Mucosa of rectum (tissue), 2 donors: ENCODE measurements at regions not wholly inside any gene's neighbourhood (a gene's known extent, or its start where the extent isn't known, plus 50 kb on each side); places are given as distances from the start of the nearest gene placed in this dataset.

Experiments
- H3K27ac ChIP-seq, 2 donors: one replicate each; pipeline ENCODE4 v1.7.0; 2013; ENCODE audit warnings: inconsistent platforms in 2 of 2, low read depth in 2 of 2, low read length in 2 of 2
- H3K27me3 ChIP-seq, 2 donors: one replicate each; pipeline ENCODE4 v1.7.0; 2013; ENCODE audit warnings: low read length in 2 of 2; ENCODE audit not compliant: control insufficient read depth in 2 of 2, insufficient read depth in 2 of 2
- H3K36me3 ChIP-seq, 2 donors: one replicate each; pipeline ENCODE4 v1.7.0; 2013; ENCODE audit warnings: low read length in 2 of 2; ENCODE audit not compliant: control insufficient read depth in 2 of 2, insufficient read depth in 2 of 2
- H3K4me1 ChIP-seq, 2 donors: one replicate each; pipeline ENCODE4 v1.7.0; 2013; ENCODE audit warnings: low read length in 2 of 2, mild to moderate bottlenecking in 1 of 2; ENCODE audit not compliant: control insufficient read depth in 2 of 2, insufficient read depth in 2 of 2
- H3K4me3 ChIP-seq, 2 donors: one replicate each; pipeline ENCODE4 v1.7.0; 2013; ENCODE audit warnings: low read length in 2 of 2
- H3K9ac ChIP-seq, 2 donors: one replicate each; pipeline ENCODE4 v1.7.0; 2013; ENCODE audit warnings: low read length in 2 of 2, low read depth in 1 of 2, mild to moderate bottlenecking in 1 of 2
- H3K9me3 ChIP-seq, 2 donors: one replicate each; pipeline ENCODE4 v1.7.0; 2013; ENCODE audit warnings: low read length in 2 of 2; ENCODE audit not compliant: control insufficient read depth in 2 of 2
- donor health status: healthy.
- donor health status: Normal muscosa, but diverticular disease.

DNA sequence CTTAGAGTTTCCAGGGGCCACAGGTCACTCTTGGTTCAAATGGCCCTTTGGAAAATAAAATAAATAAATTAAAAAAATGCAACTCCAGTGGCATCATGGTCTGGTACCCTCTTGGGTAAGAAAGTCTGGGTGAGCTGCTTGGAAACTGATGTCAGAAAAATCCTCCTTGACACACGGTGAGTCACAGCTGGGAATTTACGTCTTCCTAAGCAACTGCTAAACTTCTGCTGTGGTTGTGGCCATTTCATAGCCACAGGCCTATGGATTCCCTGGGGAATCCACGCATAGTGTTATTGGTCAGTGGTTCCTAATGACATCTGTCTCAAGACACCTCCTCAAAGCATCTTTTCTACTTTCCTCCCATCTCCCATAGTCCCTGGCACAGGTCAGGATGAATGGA, 220.8 kb downstream of the COG6 start:
- no peak overlapping the region for H3K4me3 ChIP-seq
- no peak overlapping the region for H3K9ac ChIP-seq
- H3K9me3 ChIP-seq: no peaks in the 10 kb centered on the region
- no peaks in the 10 kb centered on the region for H3K27me3 ChIP-seq
- no peaks in the 10 kb centered on the region for H3K36me3 ChIP-seq
- no peak overlapping the region for H3K27ac ChIP-seq
- no peaks in the 10 kb centered on the region for H3K4me1 ChIP-seq

DNA sequence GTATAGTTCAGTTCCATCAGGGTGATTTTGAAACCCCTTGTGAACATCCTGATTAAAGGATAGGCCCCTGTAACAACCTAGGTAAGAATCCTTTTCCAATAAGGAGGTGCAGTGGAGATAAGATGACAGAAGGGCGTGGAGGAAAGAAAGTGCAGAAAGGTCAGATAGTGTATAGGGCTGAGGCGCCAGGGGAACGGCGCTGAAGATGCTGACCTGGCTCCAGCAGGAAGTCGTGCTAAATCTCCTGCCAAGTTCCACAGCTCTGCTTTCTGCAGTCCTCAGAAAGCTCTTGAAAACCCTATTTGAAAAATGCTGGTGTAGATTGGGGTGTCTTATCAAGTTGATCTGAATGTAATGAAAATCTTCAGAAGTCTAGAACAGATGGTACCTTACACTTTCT, 221.7 kb downstream of the COG6 start:
- H3K4me1 ChIP-seq: no peaks in the 10 kb centered on the region
- H3K9ac ChIP-seq: no peak overlapping the region
- no peaks in the 10 kb centered on the region for H3K9me3 ChIP-seq
- H3K36me3 ChIP-seq: no peaks in the 10 kb centered on the region
- no peak overlapping the region for H3K4me3 ChIP-seq
- no peaks in the 10 kb centered on the region for H3K27me3 ChIP-seq
- H3K27ac ChIP-seq: no peak overlapping the region

DNA sequence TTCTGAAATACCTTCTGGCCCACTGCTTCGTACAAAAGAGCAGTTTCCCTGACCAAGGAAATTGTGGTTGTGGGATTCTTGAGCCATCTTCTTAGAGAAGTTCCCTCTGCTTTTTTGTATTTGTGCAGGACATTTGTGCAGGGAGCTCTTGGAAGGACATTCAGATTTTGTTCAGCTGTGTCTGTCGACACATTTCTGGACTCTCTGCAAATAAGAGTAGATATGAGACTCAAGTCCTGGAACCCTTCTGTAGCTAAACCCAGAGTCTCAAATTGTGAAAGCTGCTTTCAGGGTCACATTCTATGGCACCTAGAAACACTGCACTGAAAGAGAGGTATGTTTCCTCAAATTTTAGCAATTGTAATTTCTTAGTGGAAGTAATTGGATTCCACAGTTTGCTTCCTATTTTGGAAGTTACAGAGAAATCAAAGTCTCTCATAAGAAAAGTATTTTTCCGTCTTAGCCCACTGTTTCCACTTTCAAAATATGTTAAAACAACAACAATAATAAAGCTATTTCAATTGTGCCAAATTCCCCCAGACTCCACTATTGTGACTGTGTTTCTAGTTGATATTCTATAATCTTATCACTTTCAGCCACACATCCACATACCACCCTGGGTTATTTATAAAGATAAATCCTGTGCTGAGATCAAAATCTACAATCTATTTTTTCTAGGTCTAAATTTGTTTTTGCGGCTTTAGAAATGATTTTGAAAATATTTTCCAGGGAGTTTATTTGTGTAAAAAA, 224.0 kb downstream of the COG6 start:
- H3K9me3 ChIP-seq: peaks cover 0 to 6% of the 10 kb centered on the region in 2 donors

DNA sequence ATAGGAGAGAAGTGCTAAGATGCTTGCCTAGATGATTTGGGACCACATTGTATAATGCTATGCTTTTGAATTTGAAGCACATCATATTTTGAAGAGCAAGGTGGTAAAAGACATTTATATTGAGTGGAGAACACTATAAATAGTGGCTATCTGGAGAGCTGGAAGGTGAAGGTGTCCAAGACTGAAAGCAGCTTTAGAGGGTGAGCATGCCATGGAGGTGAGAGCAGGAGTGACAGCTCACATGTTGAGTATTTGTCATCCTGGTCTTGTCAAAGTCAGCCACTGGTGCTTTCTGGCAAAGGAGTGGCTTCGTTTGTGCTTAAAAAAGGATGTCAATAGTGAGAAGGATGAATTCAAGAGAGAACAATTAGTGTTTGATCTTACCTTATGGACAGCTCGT, 225.9 kb downstream of the COG6 start:
- peaks cover 0 to 6% of the 10 kb centered on the region in 2 donors for H3K9me3 ChIP-seq
- H3K4me1 ChIP-seq: no peaks in the 10 kb centered on the region
- no peak overlapping the region for H3K27ac ChIP-seq
- H3K27me3 ChIP-seq: no peaks in the 10 kb centered on the region
- H3K36me3 ChIP-seq: no peaks in the 10 kb centered on the region
- no peak overlapping the region for H3K4me3 ChIP-seq
- H3K9ac ChIP-seq: no peak overlapping the region

More for the DNA sequence above, 224.0 kb downstream of the COG6 start:
- Histone ChIP-seq H3K9ac (no peak overlapping the region), H3K27ac (no peak overlapping the region), H3K4me3 (no peak overlapping the region), H3K36me3 (no peaks in the 10 kb centered on the region), H3K27me3 (no peaks in the 10 kb centered on the region), H3K4me1 (no peaks in the 10 kb centered on the region)

DNA sequence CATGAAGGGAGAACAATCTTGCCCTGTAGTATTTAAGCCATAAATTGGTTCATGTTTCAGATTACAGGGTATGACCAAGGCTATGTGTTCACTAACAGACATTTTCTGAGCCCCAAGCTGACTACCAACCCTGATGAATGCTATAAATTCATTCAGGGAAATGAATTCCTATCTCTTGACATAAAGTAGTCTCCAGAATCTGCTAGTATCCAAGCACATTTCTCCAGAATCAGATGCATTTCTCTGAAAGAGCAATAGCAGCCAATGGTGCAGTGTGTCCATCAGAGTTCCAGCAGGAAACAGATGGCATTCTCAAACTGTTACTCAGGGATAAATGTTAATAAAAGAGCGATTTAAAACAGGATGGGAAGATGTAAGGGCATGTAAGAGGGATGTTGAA, 226.4 kb downstream of the COG6 start:
- Histone ChIP-seq H3K4me1 (no peaks in the 10 kb centered on the region), H3K9me3 (peaks cover 0 to 6% of the 10 kb centered on the region in 2 donors), H3K27me3 (no peaks in the 10 kb centered on the region), H3K9ac (no peak overlapping the region), H3K27ac (no peak overlapping the region), H3K36me3 (no peaks in the 10 kb centered on the region), H3K4me3 (no peak overlapping the region)

DNA sequence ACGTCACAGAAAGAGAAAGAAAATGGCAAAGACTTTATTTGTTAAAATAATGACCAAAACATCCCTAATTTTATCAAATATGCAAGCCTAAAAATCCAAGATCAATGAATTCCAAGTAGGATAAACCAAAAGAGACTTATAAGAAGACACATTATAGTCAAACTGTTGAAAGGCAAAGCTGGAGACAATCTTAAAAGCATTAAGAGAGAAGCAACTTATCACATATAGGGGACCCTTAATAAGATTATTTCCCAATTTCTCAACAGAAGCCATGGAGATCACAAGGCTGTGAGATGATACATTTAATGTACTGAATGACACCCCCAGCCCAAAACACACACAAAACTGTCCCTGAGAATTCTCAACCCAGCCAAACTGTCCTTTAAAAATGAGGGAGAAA, 228.7 kb downstream of the COG6 start:
- Histone ChIP-seq H3K27me3 (no peaks in the 10 kb centered on the region), H3K36me3 (no peaks in the 10 kb centered on the region), H3K9ac (no peak overlapping the region)

DNA sequence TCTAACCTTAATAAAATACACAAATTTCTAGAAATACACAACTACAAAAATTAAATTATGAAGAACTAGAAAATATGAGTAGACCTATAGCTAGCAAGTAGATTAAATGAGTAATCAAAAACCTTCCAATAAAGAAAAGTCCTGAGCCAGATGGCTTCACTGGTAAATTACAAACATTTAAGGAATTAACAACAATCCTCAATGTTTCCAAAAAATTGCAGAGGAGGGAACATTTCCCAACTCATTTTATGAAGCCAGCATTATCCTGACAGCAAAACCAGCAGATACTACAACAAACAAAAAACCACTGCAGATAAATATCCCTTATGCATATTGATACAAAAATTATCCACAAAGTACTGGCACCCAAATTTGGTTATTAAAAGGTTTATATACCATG, 230.9 kb downstream of the COG6 start:
- no peaks in the 10 kb centered on the region for H3K36me3 ChIP-seq
- peaks cover 0 to 6% of the 10 kb centered on the region in 2 donors for H3K9me3 ChIP-seq
- H3K27me3 ChIP-seq: no peaks in the 10 kb centered on the region
- no peaks in the 10 kb centered on the region for H3K4me1 ChIP-seq
- H3K27ac ChIP-seq: no peak overlapping the region
- no peak overlapping the region for H3K9ac ChIP-seq
- H3K4me3 ChIP-seq: no peak overlapping the region

More for the DNA sequence above, 228.7 kb downstream of the COG6 start:
- Histone ChIP-seq H3K4me1 (no peaks in the 10 kb centered on the region), H3K27ac (no peak overlapping the region), H3K4me3 (no peak overlapping the region), H3K9me3 (peaks cover 0 to 6% of the 10 kb centered on the region in 2 donors)

DNA sequence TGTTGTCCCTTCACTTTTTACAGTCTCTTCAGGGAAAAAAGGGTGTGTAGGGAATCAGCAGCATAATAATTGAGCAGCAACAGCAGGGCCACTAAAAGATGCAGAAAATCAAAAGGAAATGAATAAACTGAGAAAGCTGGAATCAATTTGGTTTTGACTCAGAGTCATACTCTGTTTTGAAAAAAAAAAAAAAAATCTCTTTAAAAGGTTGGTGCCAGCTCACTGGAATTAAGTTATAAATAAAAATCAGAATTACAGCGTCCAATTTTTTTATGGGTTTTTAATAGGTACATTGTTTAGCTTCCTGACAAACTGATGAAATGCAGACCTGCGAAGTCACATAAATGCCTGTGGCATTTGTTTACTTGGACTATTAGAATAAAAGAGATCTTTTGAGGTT, 231.9 kb downstream of the COG6 start:
- Histone ChIP-seq H3K27ac (no peak overlapping the region), H3K27me3 (no peaks in the 10 kb centered on the region), H3K36me3 (no peaks in the 10 kb centered on the region), H3K4me3 (no peak overlapping the region), H3K4me1 (no peaks in the 10 kb centered on the region), H3K9ac (no peak overlapping the region), H3K9me3 (peaks cover 0 to 6% of the 10 kb centered on the region in 2 donors)

DNA sequence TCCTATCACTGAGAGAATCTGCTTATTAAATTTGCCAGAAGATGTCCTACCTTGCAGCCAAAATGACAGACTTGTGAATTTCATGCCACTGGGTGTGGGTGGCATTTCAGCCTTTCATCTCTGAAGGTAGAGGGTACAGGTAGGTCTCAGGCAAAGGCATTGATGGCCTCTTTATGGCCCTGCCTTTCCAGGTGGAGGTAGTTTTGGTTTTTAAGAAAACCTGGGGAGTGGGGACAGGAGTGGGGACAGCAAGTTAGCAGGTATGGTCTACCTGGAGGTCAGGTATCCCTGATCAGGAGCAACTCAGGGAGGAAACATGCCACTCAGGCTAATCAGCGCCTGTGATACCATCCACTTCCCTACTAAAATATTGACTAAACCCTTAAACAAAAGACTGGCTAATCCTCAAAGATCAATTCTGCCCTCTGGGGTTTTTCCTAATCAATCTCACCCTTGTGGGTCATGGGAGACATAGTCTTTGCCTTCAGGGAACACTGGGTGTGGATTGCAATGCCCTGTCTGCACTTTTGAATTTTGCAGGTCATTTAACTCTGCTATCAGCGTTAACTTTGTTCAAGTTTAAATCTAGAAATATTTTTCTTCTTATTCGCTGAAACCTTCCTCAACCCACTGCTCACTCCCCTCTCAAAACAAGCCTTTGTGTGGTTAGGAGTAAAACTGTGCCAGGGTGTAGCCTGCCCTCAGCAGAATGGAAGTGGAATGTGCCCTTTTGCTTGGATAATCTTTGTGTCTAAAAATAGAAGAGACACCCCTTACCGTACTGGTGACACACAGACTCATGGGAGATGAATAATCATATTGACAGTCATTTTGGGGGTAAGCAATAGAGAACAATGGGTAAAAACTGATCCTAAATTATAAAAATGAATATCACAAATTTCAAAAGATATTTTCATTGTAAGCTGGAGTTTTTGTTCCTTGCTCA, 233.7 kb downstream of the COG6 start:
- Histone ChIP-seq H3K9me3 (peaks cover 0 to 3% of the 10 kb centered on the region in 2 donors), H3K27me3 (no peaks in the 10 kb centered on the region), H3K9ac (no peak overlapping the region), H3K4me3 (no peak overlapping the region), H3K27ac (no peak overlapping the region), H3K4me1 (no peaks in the 10 kb centered on the region), H3K36me3 (no peaks in the 10 kb centered on the region)

DNA sequence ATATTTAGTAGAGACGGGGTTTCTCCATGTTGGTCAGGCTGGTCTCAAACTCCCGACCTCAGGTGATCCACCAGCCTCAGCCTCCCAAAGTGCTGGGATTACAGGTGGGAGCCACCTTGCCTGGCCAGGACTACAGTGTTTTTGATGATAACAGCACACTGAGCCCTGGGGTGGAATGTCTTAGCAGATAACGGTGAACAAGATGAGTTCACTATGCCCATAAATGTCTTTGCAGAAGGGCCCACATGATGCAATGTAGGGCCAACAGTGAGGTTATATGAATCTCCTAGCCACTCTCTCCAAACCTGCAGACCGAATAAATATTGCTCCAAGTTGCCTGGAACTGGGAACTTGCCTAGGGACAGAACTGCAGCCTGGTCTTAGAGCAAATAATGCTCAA, 235.1 kb downstream of the COG6 start:
- no peak overlapping the region for H3K9ac ChIP-seq
- no peak overlapping the region for H3K27ac ChIP-seq
- no peaks in the 10 kb centered on the region for H3K36me3 ChIP-seq
- H3K27me3 ChIP-seq: no peaks in the 10 kb centered on the region
- no peaks in the 10 kb centered on the region for H3K4me1 ChIP-seq
- H3K9me3 ChIP-seq: no peaks in the 10 kb centered on the region
- no peak overlapping the region for H3K4me3 ChIP-seq
